BJ (cell line): ENCODE measurements at regions not wholly inside any gene's neighbourhood (a gene's known extent, or its start where the extent isn't known, plus 50 kb on each side); places are given as distances from the start of the nearest gene placed in this dataset.

Experiments
- CTCF ChIA-PET: fragments of 350-600 bp; formaldehyde crosslinking; extraction: SDS; loops from one replicate; lab custom pipeline; 2021; ENCODE audit warnings: antibody characterized with exemption, inconsistent platforms; lab: Yijun Ruan, JAX
- POLR2A ChIA-PET: fragments of 300-600 bp; sonication (Branson Sonifier 250); formaldehyde crosslinking; extraction: SDS; loops from one replicate; lab custom pipeline; 2021; ENCODE audit warnings: antibody characterized with exemption; lab: Charles Lee
- DNase-seq: peaks from one replicate; pipeline ENCODE4 v3.0.0-alpha.2; 2011; ENCODE audit warnings: low read depth
- H3K27me3 ChIP-seq: 2 replicates; pipeline ENCODE4 v1.6.0; 2011; ENCODE audit warnings: low read length; ENCODE audit not compliant: control insufficient read depth, insufficient read depth
- H3K36me3 ChIP-seq: 2 replicates; pipeline ENCODE4 v1.5.1; 2011; ENCODE audit warnings: low read length; ENCODE audit not compliant: control insufficient read depth, insufficient read depth
- H3K4me3 ChIP-seq: 2 replicates; pipeline ENCODE4 v1.5.1; 2011; ENCODE audit warnings: low read depth, mild to moderate bottlenecking, control low read depth, low read length
- CTCF ChIP-seq: IDR thresholded peaks from 2 replicates; pipeline ENCODE4 v1.5.1; 2011; ENCODE audit warnings: low read depth, mild to moderate bottlenecking, control low read depth, inconsistent platforms, low read length, moderate library complexity; ENCODE audit not compliant: insufficient read depth

GRCh38 chr9:129481424-129481809 lies 139.5 kb downstream of the C9orf50 start:
- Histone ChIP-seq H3K27me3 (no peaks in the 10 kb centered on the region), H3K4me3 (no peak overlapping the region), H3K36me3 (no peaks in the 10 kb centered on the region)
- no peak for DNase-seq
- no peak for TF ChIP-seq CTCF
- ChIA-PET POLR2A (interaction anchor here (0.7 kb wide), 1 partner anchor 15 kb away, joined by 21 read pairs; no protein-coding TSS in a partner anchor), CTCF (interaction anchor here (1.0 to 4.5 kb wide), 8 partner anchors 8 to 349 kb away, joined by 3 to 32 read pairs (median 4); no protein-coding TSS in a partner anchor)

DNA sequence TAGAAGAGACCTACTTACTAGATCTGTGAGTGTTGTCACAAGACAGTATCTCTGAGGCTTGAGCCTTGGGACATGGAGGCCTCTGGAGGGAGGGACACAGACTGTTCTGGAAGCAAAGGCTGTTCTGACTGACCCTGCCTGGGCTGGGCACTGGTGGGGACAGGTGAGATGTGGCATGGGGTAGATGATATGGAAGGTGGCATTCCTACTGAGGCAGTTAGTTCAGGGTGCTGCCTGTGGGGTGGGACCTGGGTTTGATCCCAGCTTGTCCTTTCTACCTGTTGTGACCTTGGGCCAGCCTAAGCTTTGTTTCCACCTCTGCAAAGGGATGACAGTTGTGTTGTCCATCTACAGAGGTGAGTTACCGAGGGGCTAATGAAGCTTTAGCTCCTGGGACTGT lies 140.2 kb downstream of the C9orf50 start:
- DNase-seq, result no peak
- no peak for TF ChIP-seq CTCF
- ChIA-PET POLR2A (interaction anchor here (1.2 to 1.3 kb wide), 2 partner anchors 16 to 302 kb away, joined by 3 to 4 read pairs; partner anchors contain the start of gene IER5L), CTCF (interaction anchor here (1.4 to 4.5 kb wide), 6 partner anchors 9 to 349 kb away, joined by 3 to 32 read pairs (median 4); no protein-coding TSS in a partner anchor)
- no peak overlapping the region for H3K4me3 ChIP-seq
- H3K27me3 ChIP-seq, result no peaks in the 10 kb centered on the region
- no peaks in the 10 kb centered on the region for H3K36me3 ChIP-seq

DNA sequence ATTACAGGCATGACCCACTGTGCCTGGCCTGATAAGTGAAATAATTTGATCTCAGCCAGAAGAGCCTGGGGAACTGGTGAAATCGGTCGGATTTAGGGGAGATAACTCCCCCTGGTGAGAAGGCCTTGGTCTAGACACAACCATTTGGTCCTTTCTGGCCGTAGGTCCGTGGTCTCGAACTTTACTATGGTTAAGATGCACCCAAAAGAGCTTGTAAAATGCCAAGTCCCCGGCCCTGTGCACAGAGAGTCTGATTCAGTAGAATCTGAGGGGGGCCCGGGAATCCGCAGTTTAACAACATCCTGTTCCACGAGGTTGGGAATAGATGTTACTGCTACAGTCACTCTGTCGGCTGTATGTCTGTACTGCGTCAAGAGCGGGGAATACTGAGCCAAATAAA lies 140.7 kb downstream of the C9orf50 start:
- ChIA-PET CTCF (interaction anchor here (1.5 to 4.5 kb wide), 4 partner anchors 9 to 341 kb away, joined by 3 to 32 read pairs (median 8); no protein-coding TSS in a partner anchor), POLR2A (interaction anchor here (1.2 to 1.3 kb wide), 2 partner anchors 17 to 302 kb away, joined by 3 to 4 read pairs; partner anchors contain the start of gene IER5L)
- no peak for DNase-seq

DNA sequence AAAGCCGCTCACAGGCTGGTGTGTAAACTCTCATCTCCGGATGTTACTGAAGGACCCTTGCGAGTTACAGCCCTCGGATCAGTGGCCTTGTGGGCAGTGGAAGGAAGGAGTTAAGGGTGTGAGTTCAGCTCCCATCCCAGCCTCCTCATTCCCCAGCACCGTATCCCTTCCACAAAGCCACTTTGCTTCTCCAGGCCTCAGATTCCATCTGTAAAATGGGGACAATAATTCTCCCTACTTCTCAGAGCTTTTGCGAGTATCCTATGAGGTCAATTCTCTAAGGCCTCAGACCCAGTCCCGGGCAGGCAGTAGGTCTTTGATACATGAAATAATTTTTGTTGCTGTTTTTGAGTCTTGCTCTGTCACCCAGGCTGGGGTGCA lies 141.3 kb downstream of the C9orf50 start:
- ChIA-PET POLR2A (interaction anchor here (0.5 to 1.3 kb wide), 3 partner anchors 17 to 301 kb away, joined by 3 to 4 read pairs (median 3); partner anchors contain the start of gene IER5L), CTCF (interaction anchor here (0.7 to 4.5 kb wide), 4 partner anchors 17 to 340 kb away, joined by 3 to 32 read pairs (median 8); no protein-coding TSS in a partner anchor)
- no peak for DNase-seq
- H3K4me3 ChIP-seq, result no peak overlapping the region
- no peak for TF ChIP-seq CTCF
- H3K27me3 ChIP-seq, result no peaks in the 10 kb centered on the region
- H3K36me3 ChIP-seq, result no peaks in the 10 kb centered on the region

More for the DNA sequence above, 140.7 kb downstream of the C9orf50 start:
- no peaks in the 10 kb centered on the region for H3K36me3 ChIP-seq
- no peak overlapping the region for H3K4me3 ChIP-seq
- H3K27me3 ChIP-seq, result no peaks in the 10 kb centered on the region
- 0 out of 2 replicates have a peak, but pooled peaks have one; percentile 16 for TF ChIP-seq CTCF

DNA sequence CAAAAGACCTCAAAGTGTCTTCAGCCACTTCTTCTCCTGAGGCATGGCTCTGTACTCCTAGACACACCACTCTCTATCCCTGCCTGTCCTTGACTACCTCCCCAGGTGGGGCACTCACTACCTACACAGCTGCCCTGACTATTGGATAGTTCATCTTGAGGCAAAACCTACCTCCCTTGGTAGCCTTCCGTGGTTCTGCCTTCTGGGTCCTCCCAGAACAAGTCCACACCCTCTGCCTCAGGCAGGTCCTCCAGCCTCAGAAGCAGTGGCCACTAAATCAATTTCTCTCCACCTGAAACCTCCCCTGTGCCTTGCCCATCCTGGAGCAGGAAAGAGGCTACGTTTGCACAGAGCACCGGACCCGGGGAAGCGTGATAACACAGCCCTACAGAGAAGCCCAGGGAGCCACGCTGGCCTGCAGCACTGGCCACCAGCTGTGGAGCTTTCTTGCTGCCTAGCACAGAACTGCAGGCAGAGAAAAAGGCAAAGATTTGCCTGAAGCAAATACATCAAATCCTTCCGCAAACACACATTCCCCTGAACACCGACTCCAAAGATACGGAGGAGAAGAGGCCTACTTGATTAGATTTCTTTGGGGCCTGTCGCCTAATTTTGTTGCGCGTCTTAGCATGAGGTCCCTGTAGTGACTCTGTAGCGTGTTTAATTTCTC lies 141.8 kb downstream of the C9orf50 start:
- Histone ChIP-seq H3K27me3 (no peaks in the 10 kb centered on the region), H3K4me3 (no peak overlapping the region), H3K36me3 (no peaks in the 10 kb centered on the region)
- ChIA-PET POLR2A (interaction anchor here (0.5 to 0.6 kb wide), 2 partner anchors 14 to 21 kb away, joined by 3 to 5 read pairs; no protein-coding TSS in a partner anchor), CTCF (interaction anchor here (0.7 to 2.4 kb wide), 3 partner anchors 16 to 340 kb away, joined by 3 to 11 read pairs (median 5); no protein-coding TSS in a partner anchor)
- no peak for TF ChIP-seq CTCF
- no peak for DNase-seq
